ENCODE measurements at regions not wholly inside any gene's neighbourhood (a gene's known extent, or its start where the extent isn't known, plus 50 kb on each side); places are given as distances from the start of the nearest gene placed in this dataset.

DNA sequence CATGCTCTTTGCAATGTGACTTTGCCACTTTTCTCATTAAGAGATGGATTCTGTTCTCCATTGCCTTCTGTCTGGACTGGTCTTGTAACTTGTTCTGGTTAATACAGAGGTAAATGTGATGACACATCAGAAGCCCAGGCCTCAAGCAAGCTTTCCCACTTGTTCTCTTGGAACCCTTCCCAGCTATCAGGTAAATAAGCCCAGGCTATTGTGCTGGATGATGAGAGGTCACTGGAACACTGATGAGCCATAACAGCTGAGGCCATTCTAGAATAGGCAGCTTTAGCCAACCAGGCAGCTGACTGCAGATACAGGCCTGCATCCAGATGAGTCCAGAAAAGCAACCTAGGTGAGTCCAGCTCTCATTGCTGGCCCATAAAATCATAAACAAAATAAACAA lies 1007.0 kb upstream of the ACVR2A start:
- in situ Hi-C loops (cut with HindIII; ENCODE audit: low pct_unique_long_range_greater_than_20kb, low sequenced_read_pairs), result no loop called here
- TF ChIP-seq POLR2AphosphoS5 (IDR thresholded peaks at IDR 0.05; ENCODE audit: low read depth, low read length) (no peak), REST (IDR thresholded peaks at IDR 0.05; ENCODE audit: insufficient read depth in 1 of 2, low read depth in 2 of 2, low read length in 1 of 2) (no peak), CTCF (IDR thresholded peaks at IDR 0.05) (no peak), TCF7L2 (IDR thresholded peaks at IDR 0.05; ENCODE audit: low read depth, low read length) (no peak), SIN3A (IDR thresholded peaks at IDR 0.05; ENCODE audit: borderline replicate concordance, insufficient read depth, low read depth, low read length) (no peak)
- no peaks in the 10 kb centered on the region for H3K9me3 ChIP-seq (ENCODE audit: control insufficient read depth, insufficient read depth, low read depth, low read length)
- BruUV-seq (replicated peaks), result no TSS peak
- H3K27me3 ChIP-seq (ENCODE audit: control insufficient read depth, insufficient read depth, low read length), result no peaks in the 10 kb centered on the region
- intact Hi-C loops (cut with micrococcal nuclease; ENCODE audit: unreplicated experiment), result no loop called here
- ChIA-PET CTCF (no interaction called here), POLR2A (no interaction called here)
- H3K4me3 ChIP-seq (ENCODE audit: low read depth in 2 of 2, low read length in 2 of 2), result no peak overlapping the region
- DNase-seq (ENCODE audit: low read depth, low spot score) (no peak), ATAC-seq (no peak)
- no peaks in the 10 kb centered on the region for H3K4me1 ChIP-seq (ENCODE audit: control insufficient read depth, insufficient read depth, low read length)
- H3K36me3 ChIP-seq (ENCODE audit: control insufficient read depth, insufficient read depth, low read length), result no peaks in the 10 kb centered on the region
- no peak overlapping the region for H3K27ac ChIP-seq (ENCODE audit: low read length)

GRCh38 chr2:146826388-146826787 lies 1018.4 kb upstream of the ACVR2A start:
- POLR2A ChIA-PET, result no interaction called here
- in situ Hi-C loops (cut with HindIII; ENCODE audit: low pct_unique_long_range_greater_than_20kb, low sequenced_read_pairs), result no loop called here
- H3K9me3 ChIP-seq (ENCODE audit: control insufficient read depth, insufficient read depth, low read depth, low read length), result no peaks in the 10 kb centered on the region
- DNase-seq (ENCODE audit: low read depth, low spot score) (no peak), ATAC-seq (no peak)
- H3K27me3 ChIP-seq (ENCODE audit: control insufficient read depth, insufficient read depth, low read length), result no peaks in the 10 kb centered on the region
- CTCF ChIA-PET, result no interaction called here
- no TSS peak for BruUV-seq (replicated peaks)
- intact Hi-C loops (cut with micrococcal nuclease; ENCODE audit: unreplicated experiment), result no loop called here
- H3K27ac ChIP-seq (ENCODE audit: low read length), result no peak overlapping the region
- no peaks in the 10 kb centered on the region for H3K4me1 ChIP-seq (ENCODE audit: control insufficient read depth, insufficient read depth, low read length)
- H3K36me3 ChIP-seq (ENCODE audit: control insufficient read depth, insufficient read depth, low read length), result no peaks in the 10 kb centered on the region
- no peak overlapping the region for H3K4me3 ChIP-seq (ENCODE audit: low read depth in 2 of 2, low read length in 2 of 2)
- TF ChIP-seq POLR2AphosphoS5 (IDR thresholded peaks at IDR 0.05; ENCODE audit: low read depth, low read length) (no peak), REST (IDR thresholded peaks at IDR 0.05; ENCODE audit: insufficient read depth in 1 of 2, low read depth in 2 of 2, low read length in 1 of 2) (no peak), TCF7L2 (IDR thresholded peaks at IDR 0.05; ENCODE audit: low read depth, low read length) (no peak), SIN3A (IDR thresholded peaks at IDR 0.05; ENCODE audit: borderline replicate concordance, insufficient read depth, low read depth, low read length) (no peak), CTCF (IDR thresholded peaks at IDR 0.05) (no peak)
